Esophagus muscularis mucosa (tissue), 4 donors: ENCODE measurements at regions not wholly inside any gene's neighbourhood (a gene's known extent, or its start where the extent isn't known, plus 50 kb on each side); places are given as distances from the start of the nearest gene placed in this dataset.

Experiments
- DNase-seq: peaks from one replicate; pipeline ENCODE4 v3.0.0-alpha.2; 2017; ENCODE audit errors: extremely low spot score
- H3K27ac ChIP-seq, 4 donors: fragments of 200-600 bp; sonication (generic); replicated peaks in 1 of 4; 1 replicate in 3 of 4; 2 replicates in 1 of 4; pipeline ENCODE4 v1.5.1; 2016 to 2019; ENCODE audit warnings: mild to moderate bottlenecking in 1 of 4
- H3K27me3 ChIP-seq, 4 donors: fragments of 200-600 bp; sonication (generic); one replicate each; pipeline versions ENCODE4 v1.5.1 to v1.6.0; 2016 to 2019
- H3K36me3 ChIP-seq, 4 donors: fragments of 200-600 bp; sonication (generic); one replicate each; pipeline ENCODE4 v1.5.1; 2016 to 2019
- H3K4me1 ChIP-seq, 4 donors: fragments of 200-600 bp; sonication (generic); one replicate each; pipeline ENCODE4 v1.5.1; 2016 to 2019
- H3K4me3 ChIP-seq, 4 donors: fragments of 200-600 bp; sonication (generic); 1 replicate in 2 of 4; 2 replicates in 2 of 4; pipeline ENCODE4 v1.5.1; 2016 to 2019; ENCODE audit warnings: mild to moderate bottlenecking in 4 of 4, moderate library complexity in 1 of 4
- H3K9me3 ChIP-seq, 4 donors: fragments of 200-600 bp; sonication (generic); 1 replicate in 3 of 4; 2 replicates in 1 of 4; pipeline ENCODE4 v1.5.1; 2016 to 2019
- EP300 ChIP-seq: sonication (generic); formaldehyde crosslinking; IDR thresholded peaks from one replicate; pipeline ENCODE4 v1.6.1; 2017; ENCODE audit warnings: antibody characterized with exemption
- POLR2A ChIP-seq: fragments of 450-650 bp; IDR thresholded peaks from one replicate; pipeline ENCODE4 v1.6.1; 2017; ENCODE audit warnings: antibody characterized with exemption, moderate library complexity, mild to moderate bottlenecking, low read depth
- POLR2AphosphoS5 ChIP-seq, 2 donors: sonication (generic); formaldehyde crosslinking; IDR thresholded peaks; one replicate each; pipeline ENCODE4 v1.6.1; 2017; ENCODE audit warnings: antibody characterized with exemption in 2 of 2
- WGBS: methylation state at CpG from one replicate; pipeline ENCODE4 v1.1.5; 2018; 5-methylcytosine and 5-hydroxymethylcytosine counted together
- intact Hi-C: fragments of 100-400 bp; cut with DNase I; formaldehyde crosslinking; loops from one replicate; pipeline ENCODE4 v1.15.1; 2023
- TF ChIP-seq, protein P1 (sequence below), 3 experiments: fragments of 200-600 bp in 2 of 3; fragments of 450-650 bp in 1 of 3; sonication (generic) in 2 of 3; IDR thresholded peaks; one replicate each; pipeline ENCODE4 v1.5.1; 2017 to 2019; ENCODE audit warnings: antibody characterized with exemption in 3 of 3, mild to moderate bottlenecking in 2 of 3, moderate library complexity in 1 of 3

DNA sequence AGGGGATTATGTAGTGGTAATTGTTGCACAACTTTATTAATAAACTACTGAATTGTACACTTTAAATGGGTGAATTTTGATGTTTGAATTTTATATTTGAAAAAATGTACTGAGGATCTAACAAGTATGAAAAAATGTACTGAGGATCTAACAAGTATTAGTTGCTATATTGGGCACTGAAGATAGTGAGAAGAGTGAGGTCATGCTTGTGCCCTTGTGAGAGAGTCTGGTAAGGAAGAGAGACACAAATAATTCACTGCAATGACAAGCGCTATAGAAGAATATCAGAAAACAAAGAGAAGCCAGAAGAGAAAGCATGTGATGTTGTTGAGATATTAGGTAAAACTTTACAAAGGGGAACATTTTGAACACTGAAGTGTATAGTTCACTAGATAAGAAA lies 137.6 kb downstream of the DTWD1 start:
- no peak for DNase-seq
- no peaks in the 10 kb centered on the region for H3K27me3 ChIP-seq
- WGBS, result 92% methylated on average over 1 of the region's 1 CpG
- TF ChIP-seq, protein P1, sequence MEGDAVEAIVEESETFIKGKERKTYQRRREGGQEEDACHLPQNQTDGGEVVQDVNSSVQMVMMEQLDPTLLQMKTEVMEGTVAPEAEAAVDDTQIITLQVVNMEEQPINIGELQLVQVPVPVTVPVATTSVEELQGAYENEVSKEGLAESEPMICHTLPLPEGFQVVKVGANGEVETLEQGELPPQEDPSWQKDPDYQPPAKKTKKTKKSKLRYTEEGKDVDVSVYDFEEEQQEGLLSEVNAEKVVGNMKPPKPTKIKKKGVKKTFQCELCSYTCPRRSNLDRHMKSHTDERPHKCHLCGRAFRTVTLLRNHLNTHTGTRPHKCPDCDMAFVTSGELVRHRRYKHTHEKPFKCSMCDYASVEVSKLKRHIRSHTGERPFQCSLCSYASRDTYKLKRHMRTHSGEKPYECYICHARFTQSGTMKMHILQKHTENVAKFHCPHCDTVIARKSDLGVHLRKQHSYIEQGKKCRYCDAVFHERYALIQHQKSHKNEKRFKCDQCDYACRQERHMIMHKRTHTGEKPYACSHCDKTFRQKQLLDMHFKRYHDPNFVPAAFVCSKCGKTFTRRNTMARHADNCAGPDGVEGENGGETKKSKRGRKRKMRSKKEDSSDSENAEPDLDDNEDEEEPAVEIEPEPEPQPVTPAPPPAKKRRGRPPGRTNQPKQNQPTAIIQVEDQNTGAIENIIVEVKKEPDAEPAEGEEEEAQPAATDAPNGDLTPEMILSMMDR (IDR thresholded peaks at IDR 0.05), result no peak
- TF ChIP-seq EP300 (no peak), POLR2A (no peak), POLR2AphosphoS5 (IDR thresholded peaks at IDR 0.05) (no peak)
- intact Hi-C loops, result no loop called here
- H3K9me3 ChIP-seq, result peaks cover 0 to 28% (median 23%) of the 10 kb centered on the region in 4 donors
- no peak overlapping the region for H3K27ac ChIP-seq
- no peaks in the 10 kb centered on the region for H3K4me1 ChIP-seq
- H3K36me3 ChIP-seq, result no peaks in the 10 kb centered on the region
- no peak overlapping the region for H3K4me3 ChIP-seq

DNA sequence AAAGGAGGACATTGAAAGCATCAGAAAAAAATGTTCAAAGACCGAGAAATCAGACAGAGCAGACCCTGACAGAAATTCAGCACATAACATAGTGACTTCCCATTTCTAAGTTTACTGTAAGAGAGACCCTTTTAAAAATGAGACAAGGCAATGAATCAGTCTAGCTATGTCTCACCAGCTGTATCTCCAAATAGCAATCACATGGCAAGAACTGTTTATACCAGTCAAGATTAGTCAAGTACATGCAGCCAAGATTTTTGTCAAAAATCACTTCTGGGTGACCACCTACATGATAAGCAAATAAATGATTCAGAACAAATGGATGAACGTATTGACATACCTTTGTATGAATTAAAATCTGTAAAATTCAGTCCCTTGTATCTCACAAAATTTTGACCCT lies 138.0 kb downstream of the DTWD1 start:
- Histone ChIP-seq H3K4me3 (no peak overlapping the region), H3K27me3 (no peaks in the 10 kb centered on the region), H3K9me3 (peaks cover 0 to 30% (median 24%) of the 10 kb centered on the region in 4 donors), H3K36me3 (no peaks in the 10 kb centered on the region), H3K27ac (no peak overlapping the region), H3K4me1 (no peaks in the 10 kb centered on the region)
- no peak for DNase-seq
- intact Hi-C loops, result no loop called here
- TF ChIP-seq POLR2A (no peak), POLR2AphosphoS5 (IDR thresholded peaks at IDR 0.05) (no peak)
- WGBS, result 84% methylated on average over 2 of the region's 2 CpGs

DNA sequence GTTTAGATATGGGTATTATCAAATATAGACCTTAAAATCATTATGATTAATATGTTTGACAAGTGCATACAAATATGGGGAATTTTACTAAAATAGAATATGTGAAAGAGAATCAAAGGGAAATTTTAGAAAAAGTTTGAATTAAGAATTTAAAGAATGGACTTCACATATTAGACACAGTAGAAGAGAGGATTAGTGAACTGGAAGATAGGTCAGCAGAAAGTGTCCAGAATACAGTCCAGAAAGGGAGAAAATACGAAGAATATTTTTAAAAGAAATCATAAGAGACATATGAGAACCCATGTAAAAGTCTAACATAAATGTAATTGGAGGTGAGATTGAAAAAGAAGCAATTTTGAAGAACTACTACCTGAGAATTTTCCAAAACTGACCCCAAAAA lies 139.9 kb downstream of the DTWD1 start:
- DNase-seq, result no peak
- peaks cover 0 to 47% (median 38%) of the 10 kb centered on the region in 4 donors for H3K9me3 ChIP-seq
- H3K27me3 ChIP-seq, result no peaks in the 10 kb centered on the region
- no peaks in the 10 kb centered on the region for H3K36me3 ChIP-seq
- H3K27ac ChIP-seq, result no peak overlapping the region
- no peaks in the 10 kb centered on the region for H3K4me1 ChIP-seq
- 89% methylated on average over 1 of the region's 1 CpG for WGBS
- TF ChIP-seq EP300 (no peak), POLR2AphosphoS5 (IDR thresholded peaks at IDR 0.05) (no peak), POLR2A (no peak)
- TF ChIP-seq, protein P1 (IDR thresholded peaks at IDR 0.05), result no peak
- intact Hi-C loops, result no loop called here
- H3K4me3 ChIP-seq, result no peak overlapping the region

DNA sequence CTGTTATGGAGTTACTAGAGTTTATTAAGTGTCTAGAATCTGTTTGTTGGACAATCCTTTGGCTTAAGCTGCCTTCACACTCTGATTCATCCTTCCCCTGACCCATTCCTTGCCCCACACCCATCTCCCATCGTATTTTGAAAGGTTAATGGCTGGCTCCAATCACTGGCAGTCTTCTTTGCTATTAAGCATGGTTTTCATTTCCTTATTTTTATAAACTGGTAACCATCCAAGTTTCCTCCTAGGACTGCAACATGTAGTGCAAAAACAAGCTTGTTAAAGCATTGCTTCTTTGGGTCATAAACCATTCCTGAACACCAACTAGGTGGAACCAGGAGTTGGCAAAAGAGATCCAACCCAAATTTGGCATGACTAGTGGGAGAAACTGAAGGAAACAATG lies 148.4 kb downstream of the DTWD1 start:
- H3K27ac ChIP-seq, result no peak overlapping the region
- TF ChIP-seq, protein P1 (IDR thresholded peaks at IDR 0.05), result no peak
- TF ChIP-seq POLR2AphosphoS5 (IDR thresholded peaks at IDR 0.05) (no peak), EP300 (no peak), POLR2A (no peak)
- no peaks in the 10 kb centered on the region for H3K36me3 ChIP-seq
- H3K27me3 ChIP-seq, result no peaks in the 10 kb centered on the region
- peaks cover 0 to 20% (median 14%) of the 10 kb centered on the region in 4 donors for H3K9me3 ChIP-seq
- WGBS, result 21% methylated on average over 1 of the region's 1 CpG
- no peak for DNase-seq
- H3K4me3 ChIP-seq, result no peak overlapping the region
- intact Hi-C loops, result no loop called here
- H3K4me1 ChIP-seq, result no peaks in the 10 kb centered on the region

DNA sequence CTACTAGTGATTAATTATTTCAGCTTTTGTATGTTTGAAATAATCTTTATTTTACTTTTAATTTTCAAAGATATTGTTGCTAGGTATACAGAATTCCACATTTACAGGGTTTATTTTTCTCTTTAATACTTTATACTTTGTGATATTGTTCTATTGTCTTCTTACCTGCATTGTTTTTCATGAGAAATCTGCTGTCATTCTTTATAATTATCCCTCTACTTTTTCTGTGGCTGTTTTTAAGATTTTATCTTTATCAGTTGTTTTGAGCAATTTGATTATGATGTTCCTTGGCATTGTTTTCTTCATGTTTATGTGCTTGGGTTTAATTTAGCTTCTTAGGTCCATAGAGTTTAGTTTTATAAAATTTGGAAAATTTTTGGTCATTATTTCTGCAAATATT lies 168.6 kb downstream of the DTWD1 start:
- no peaks in the 10 kb centered on the region for H3K27me3 ChIP-seq

More for the DNA sequence above, 168.6 kb downstream of the DTWD1 start:
- peaks cover 0 to 9% (median 0%) of the 10 kb centered on the region in 4 donors for H3K9me3 ChIP-seq
- no peak overlapping the region for H3K27ac ChIP-seq
- DNase-seq, result no peak
- H3K4me3 ChIP-seq, result no peak overlapping the region
- no peaks in the 10 kb centered on the region for H3K36me3 ChIP-seq
- TF ChIP-seq EP300, result no peak
- TF ChIP-seq POLR2AphosphoS5 (IDR thresholded peaks at IDR 0.05), result no peak
- TF ChIP-seq, protein P1 (IDR thresholded peaks at IDR 0.05), result no peak
- TF ChIP-seq POLR2A, result no peak
- intact Hi-C loops, result no loop called here
- H3K4me1 ChIP-seq, result no peaks in the 10 kb centered on the region
